HEK293 (cell line): ENCODE measurements at regions not wholly inside any gene's neighbourhood (a gene's known extent, or its start where the extent isn't known, plus 50 kb on each side); places are given as distances from the start of the nearest gene placed in this dataset.

ENCODE experiments used
- CTCF ChIA-PET: fragments of 350-600 bp; formaldehyde crosslinking; extraction: SDS; loops from one replicate; lab custom pipeline; 2021; ENCODE audit warnings: antibody characterized with exemption; lab: Yijun Ruan, JAX
- POLR2A ChIA-PET: fragments of 300-600 bp; formaldehyde crosslinking; extraction: SDS; loops from one replicate; lab custom pipeline; 2020; ENCODE audit warnings: antibody characterized with exemption, inconsistent platforms; lab: Yijun Ruan, JAX
- H3K27ac ChIP-seq: fragments of 200-500 bp; sonication (Bioruptor generic); 2 replicates; pipeline ENCODE4 v1.5.1; 2014; ENCODE audit warnings: low read depth, low read length, control low read depth, inconsistent platforms; ENCODE audit errors: extremely low read depth
- H3K36me3 ChIP-seq, 2 experiments: fragments of 200-500 bp in 1 of 2; sonication (Bioruptor generic) in 1 of 2; 1 replicate in 1 of 2; 2 replicates in 1 of 2; pipeline ENCODE4 v1.5.1; 2014 to 2017; ENCODE audit warnings: inconsistent platforms in 2 of 2, low read length in 2 of 2; ENCODE audit not compliant: control insufficient read depth in 2 of 2, insufficient read depth in 1 of 2
- H3K4me1 ChIP-seq: fragments of 200-500 bp; sonication (Bioruptor generic); 2 replicates; pipeline ENCODE4 v1.5.1; 2014; ENCODE audit warnings: mild to moderate bottlenecking, low read length, inconsistent platforms; ENCODE audit not compliant: control insufficient read depth, insufficient read depth
- H3K4me3 ChIP-seq: 2 replicates; pipeline ENCODE4 v1.5.1; 2011; ENCODE audit warnings: low read depth, mild to moderate bottlenecking, control low read depth, low read length, moderate library complexity
- H3K9me3 ChIP-seq: fragments of 200-500 bp; sonication (Bioruptor generic); 2 replicates; pipeline ENCODE4 v1.5.1; 2014; ENCODE audit warnings: low read depth, low read length, inconsistent platforms; ENCODE audit not compliant: control insufficient read depth, insufficient read depth
- GLIS1 ChIP-seq: fragments of 450-650 bp; formaldehyde crosslinking; IDR thresholded peaks from 2 replicates; pipeline ENCODE4 v1.5.1; 2016; ENCODE audit warnings: missing biosample characterization, missing genetic modification characterization
- MYNN ChIP-seq: fragments of 450-650 bp; formaldehyde crosslinking; IDR thresholded peaks from 2 replicates; pipeline ENCODE4 v1.5.1; 2016; ENCODE audit warnings: missing biosample characterization, missing genetic modification characterization, borderline replicate concordance
- MZF1 ChIP-seq: fragments of 450-650 bp; formaldehyde crosslinking; IDR thresholded peaks from 2 replicates; pipeline ENCODE4 v1.5.1; 2017; ENCODE audit warnings: missing biosample characterization, missing genetic modification characterization, borderline replicate concordance
- PRDM2 ChIP-seq: fragments of 450-650 bp; formaldehyde crosslinking; IDR thresholded peaks from 2 replicates; pipeline ENCODE4 v1.5.1; 2016; ENCODE audit warnings: missing biosample characterization, missing genetic modification characterization, borderline replicate concordance
- REST ChIP-seq: fragments of 450-650 bp; formaldehyde crosslinking; IDR thresholded peaks from 2 replicates; pipeline ENCODE4 v1.5.1; 2016; ENCODE audit warnings: missing biosample characterization, missing genetic modification characterization
- ZBTB11 ChIP-seq: fragments of 450-650 bp; formaldehyde crosslinking; conservative IDR thresholded peaks from 2 replicates; pipeline ENCODE4 v1.5.1; 2016; ENCODE audit warnings: low read depth, missing biosample characterization, missing genetic modification characterization
- ZFP41 ChIP-seq: fragments of 450-650 bp; formaldehyde crosslinking; IDR thresholded peaks from 2 replicates; pipeline ENCODE4 v1.5.1; 2016; ENCODE audit warnings: missing biosample characterization, missing genetic modification characterization, borderline replicate concordance
- ZIC2 ChIP-seq: fragments of 450-650 bp; formaldehyde crosslinking; IDR thresholded peaks from 2 replicates; pipeline ENCODE4 v1.5.1; 2016; ENCODE audit warnings: missing biosample characterization, missing genetic modification characterization
- ZNF146 ChIP-seq: fragments of 450-650 bp; formaldehyde crosslinking; IDR thresholded peaks from 2 replicates; pipeline ENCODE4 v1.5.1; 2016; ENCODE audit warnings: missing biosample characterization, missing genetic modification characterization
- ZNF155 ChIP-seq: fragments of 450-650 bp; formaldehyde crosslinking; IDR thresholded peaks from 2 replicates; pipeline ENCODE4 v1.5.1; 2016; ENCODE audit warnings: missing biosample characterization, missing genetic modification characterization
- ZNF157 ChIP-seq: fragments of 450-650 bp; formaldehyde crosslinking; IDR thresholded peaks from 2 replicates; pipeline ENCODE4 v1.5.1; 2016; ENCODE audit warnings: missing biosample characterization, missing genetic modification characterization
- ZNF174 ChIP-seq: fragments of 450-650 bp; formaldehyde crosslinking; IDR thresholded peaks from 2 replicates; pipeline ENCODE4 v1.5.0; 2017; ENCODE audit warnings: missing biosample characterization, mild to moderate bottlenecking, missing genetic modification characterization
- ZNF24 ChIP-seq: fragments of 450-650 bp; formaldehyde crosslinking; IDR thresholded peaks from 2 replicates; pipeline ENCODE4 v1.5.1; 2016; ENCODE audit warnings: missing biosample characterization, missing genetic modification characterization
- ZNF266 ChIP-seq: fragments of 450-650 bp; formaldehyde crosslinking; IDR thresholded peaks from 2 replicates; pipeline ENCODE4 v1.5.1; 2016; ENCODE audit warnings: missing biosample characterization, missing genetic modification characterization, low read depth
- ZNF341 ChIP-seq: fragments of 450-650 bp; formaldehyde crosslinking; IDR thresholded peaks from 2 replicates; pipeline ENCODE4; 2016; ENCODE audit warnings: low read depth, missing biosample characterization, missing genetic modification characterization
- ZNF366 ChIP-seq: fragments of 450-650 bp; formaldehyde crosslinking; conservative IDR thresholded peaks from 2 replicates; pipeline ENCODE4 v1.5.1; 2016; ENCODE audit warnings: missing biosample characterization, missing genetic modification characterization
- ZNF398 ChIP-seq: fragments of 450-650 bp; formaldehyde crosslinking; IDR thresholded peaks from 2 replicates; pipeline ENCODE4 v1.5.1; 2017; ENCODE audit warnings: missing biosample characterization, missing genetic modification characterization
- ZNF624 ChIP-seq: fragments of 450-650 bp; formaldehyde crosslinking; IDR thresholded peaks from 2 replicates; pipeline ENCODE4 v1.5.1; 2017; ENCODE audit warnings: missing biosample characterization, missing genetic modification characterization
- ZNF626 ChIP-seq: fragments of 450-650 bp; sonication (Bioruptor Pico); formaldehyde crosslinking; IDR thresholded peaks from 2 replicates; pipeline ENCODE4 v1.5.1; 2018; ENCODE audit warnings: missing biosample characterization, missing genetic modification characterization, inconsistent platforms
- ZNF629 ChIP-seq: fragments of 450-650 bp; formaldehyde crosslinking; IDR thresholded peaks from 2 replicates; pipeline ENCODE4 v1.5.1; 2017; ENCODE audit warnings: missing biosample characterization, missing genetic modification characterization
- ZNF776 ChIP-seq: fragments of 450-650 bp; formaldehyde crosslinking; IDR thresholded peaks from 2 replicates; pipeline ENCODE4 v1.5.0; 2017; ENCODE audit warnings: missing biosample characterization, missing genetic modification characterization, borderline replicate concordance
- ZSCAN16 ChIP-seq: fragments of 450-650 bp; formaldehyde crosslinking; IDR thresholded peaks from 2 replicates; pipeline ENCODE4 v1.5.1; 2016; ENCODE audit warnings: missing biosample characterization, missing genetic modification characterization

GRCh38 chr6:54473328-54473727, 165.1 kb downstream of the TINAG start (continued):
- TF ChIP-seq ZNF366 (no peak), REST (tag by site-specific recombination) (no peak), ZNF629 (tag by site-specific recombination) (no peak), ZNF626 (tag by site-specific recombination) (no peak), ZNF155 (tag by site-specific recombination) (no peak), ZSCAN16 (tag by site-specific recombination) (no peak)

GRCh38 chr6:54474898-54475297, 166.7 kb downstream of the TINAG start:
- Histone ChIP-seq H3K27ac (no peak overlapping the region), H3K4me1 (no peaks in the 10 kb centered on the region), H3K36me3 (no peaks in the 10 kb centered on the region), H3K9me3 (no peaks in the 10 kb centered on the region), H3K4me3 (no peak overlapping the region)
- POLR2A ChIA-PET: no interaction called here
- CTCF ChIA-PET: interaction anchor here (0.7 kb wide), 1 partner anchor 39 kb away, joined by 3 read pairs; no protein-coding TSS in a partner anchor
- no peak for TF ChIP-seq MYNN (tag by site-specific recombination)
- TF ChIP-seq ZNF24 (tag by site-specific recombination): no peak
- TF ChIP-seq ZNF157 (tag by site-specific recombination): no peak
- TF ChIP-seq ZNF776 (tag by site-specific recombination): no peak
- no peak for TF ChIP-seq ZNF398
- TF ChIP-seq ZNF341 (tag by site-specific recombination): no peak
- TF ChIP-seq ZBTB11 (tag by site-specific recombination): no peak
- TF ChIP-seq GLIS1 (tag by site-specific recombination): no peak
- no peak for TF ChIP-seq ZNF266
- TF ChIP-seq ZIC2 (tag by site-specific recombination): no peak
- no peak for TF ChIP-seq ZFP41 (tag by site-specific recombination)
- TF ChIP-seq ZNF624: no peak
- TF ChIP-seq ZNF174 (tag by site-specific recombination): no peak
- no peak for TF ChIP-seq PRDM2
- no peak for TF ChIP-seq ZNF146 (tag by site-specific recombination)
- no peak for TF ChIP-seq MZF1 (tag by site-specific recombination)
